HEK293T (cell line): ENCODE measurements at regions not wholly inside any gene's neighbourhood (a gene's known extent, or its start where the extent isn't known, plus 50 kb on each side); places are given as distances from the start of the nearest gene placed in this dataset.

Source experiments
- ARNT ChIP-seq: fragments of 450-650 bp; IDR thresholded peaks from 2 replicates; pipeline ENCODE4 v1.6.1; 2017; ENCODE audit warnings: mild to moderate bottlenecking
- BHLHE40 ChIP-seq: fragments of 450-650 bp; IDR thresholded peaks from 2 replicates; pipeline ENCODE4 v1.6.1; 2016; ENCODE audit warnings: mild to moderate bottlenecking, moderate library complexity, borderline replicate concordance
- ELF4 ChIP-seq: fragments of 450-650 bp; IDR thresholded peaks from 2 replicates; pipeline ENCODE4 v1.6.1; 2017; ENCODE audit warnings: antibody characterized with exemption
- FOXM1 ChIP-seq: fragments of 450-650 bp; IDR thresholded peaks from 2 replicates; pipeline ENCODE4 v1.6.1; 2017; ENCODE audit warnings: mild to moderate bottlenecking, borderline replicate concordance
- HDGF ChIP-seq: fragments of 450-650 bp; IDR thresholded peaks from 2 replicates; pipeline ENCODE4 v1.6.1; 2017; ENCODE audit warnings: antibody characterized with exemption, borderline replicate concordance
- L3MBTL2 ChIP-seq: fragments of 450-650 bp; conservative IDR thresholded peaks from 2 replicates; pipeline ENCODE4 v1.6.1; 2016; ENCODE audit warnings: mild to moderate bottlenecking
- LEF1 ChIP-seq: fragments of 450-650 bp; IDR thresholded peaks from 2 replicates; pipeline ENCODE4 v1.6.1; 2017; ENCODE audit warnings: mild to moderate bottlenecking, borderline replicate concordance
- NFRKB ChIP-seq: fragments of 450-650 bp; IDR thresholded peaks from 2 replicates; pipeline ENCODE4 v1.6.1; 2016; ENCODE audit warnings: mild to moderate bottlenecking, moderate library complexity
- SP1 ChIP-seq: fragments of 450-650 bp; IDR thresholded peaks from 2 replicates; pipeline ENCODE4 v1.6.1; 2017
- SUZ12 ChIP-seq: fragments of 450-650 bp; IDR thresholded peaks from 2 replicates; pipeline ENCODE4 v1.6.1; 2016; ENCODE audit warnings: mild to moderate bottlenecking

DNA sequence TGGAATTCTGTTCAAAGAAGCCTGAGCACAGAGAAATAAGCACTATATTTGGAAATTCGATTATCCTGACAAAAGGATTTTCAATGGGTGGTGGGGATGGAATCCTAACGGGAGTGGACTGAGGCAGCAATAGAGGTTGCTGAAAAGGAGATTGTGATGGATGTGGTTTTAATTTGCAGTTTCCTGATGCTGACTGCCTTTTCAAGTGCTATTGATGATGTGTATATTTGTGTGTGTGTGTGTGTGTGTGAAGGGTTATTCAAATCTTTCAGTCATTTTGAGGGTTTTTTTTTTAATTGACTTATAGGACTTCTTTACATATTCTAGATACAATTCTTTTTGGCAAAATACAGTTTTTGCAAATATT is 614.5 kb downstream of the HINT1 start:
- TF ChIP-seq SUZ12 (no peak), HDGF (no peak), NFRKB (no peak), ELF4 (no peak), BHLHE40 (no peak), SP1 (no peak), FOXM1 (no peak), L3MBTL2 (no peak), ARNT (no peak), LEF1 (no peak)
